D721Med (cell line): ENCODE measurements at regions not wholly inside any gene's neighbourhood (a gene's known extent, or its start where the extent isn't known, plus 50 kb on each side); places are given as distances from the start of the nearest gene placed in this dataset.
"Not testable (repeated sequence)": the region's sequence is repeated elsewhere in the genome, so short reads cannot be mapped to it uniquely, and the experiment has no call there.

Experiments
- DNase-seq: peaks from one replicate; pipeline ENCODE4 v3.0.0; 2011; ENCODE audit warnings: low spot score; ENCODE audit not compliant: insufficient read length
- FAIRE-seq: peaks from 2 replicates; lab custom pipeline; 2011; peaks lifted over from hg19 to GRCh38; lab: Jason Lieb, UNC
- CTCF ChIP-seq: IDR thresholded peaks from 2 replicates; pipeline ENCODE4 v1.5.1; 2012; ENCODE audit warnings: mild to moderate bottlenecking, control low read depth; ENCODE audit not compliant: insufficient read depth; ENCODE audit errors: missing control alignments

GRCh38 chr1:91098299-91098906 lies 76.6 kb upstream of the ZNF644 start:
- no peak for FAIRE-seq
- TF ChIP-seq CTCF: no peak
- no peak for DNase-seq

DNA sequence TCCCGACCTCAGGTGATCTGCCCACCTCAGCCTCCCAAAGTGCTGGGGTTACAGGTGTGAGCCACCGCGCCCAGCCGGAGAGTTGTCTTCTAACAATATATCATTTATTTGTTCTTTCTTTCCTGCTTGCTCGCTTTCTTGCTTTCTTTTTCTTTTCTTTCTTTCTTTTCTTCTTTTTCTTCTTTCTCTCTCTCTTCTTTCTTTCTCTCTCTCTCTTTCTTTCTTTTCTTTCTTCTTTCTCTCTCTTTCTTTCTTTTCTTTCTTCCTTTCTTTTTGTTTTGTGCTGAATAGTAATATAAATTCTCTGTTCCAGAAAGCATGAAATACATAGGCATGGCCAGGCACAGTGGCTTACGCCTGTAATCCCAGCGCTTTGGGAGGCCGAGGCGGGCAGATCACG lies 73.5 kb upstream of the ZNF644 start:
- not testable (repeated sequence) for DNase-seq, FAIRE-seq

GRCh38 chr1:91092503-91092902 lies 70.7 kb upstream of the ZNF644 start:
- FAIRE-seq (no peak), DNase-seq (no peak)
- no peak for TF ChIP-seq CTCF

- TF ChIP-seq CTCF: no peak
- DNase-seq (no peak), FAIRE-seq (no peak)
Observed at GRCh38 chr1:91091812-91092211, 70.0 kb upstream of the ZNF644 start.

DNA sequence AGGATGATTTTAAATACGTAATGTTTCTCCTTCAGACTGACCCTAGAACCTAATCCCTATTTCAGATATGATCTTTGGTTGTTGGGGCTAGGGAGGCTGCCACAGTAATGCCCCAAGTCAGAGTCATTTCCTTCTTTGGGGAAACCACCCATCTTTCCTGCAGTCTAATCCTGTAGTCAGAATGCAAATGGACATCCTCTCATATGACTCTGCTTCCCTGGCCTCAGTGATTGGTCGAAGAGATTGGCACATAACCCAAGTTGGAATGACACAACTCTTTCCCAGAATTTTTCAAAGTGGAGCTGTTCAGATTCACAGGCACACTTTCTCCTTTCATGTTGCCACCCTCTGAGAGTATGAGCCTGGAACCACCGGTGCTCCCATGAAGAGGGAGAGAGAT lies 58.8 kb upstream of the ZNF644 start:
- FAIRE-seq: no peak

GRCh38 chr1:91078859-91079258 lies 57.0 kb upstream of the ZNF644 start:
- no peak for DNase-seq
- no peak for FAIRE-seq
- no peak for TF ChIP-seq CTCF

More for the DNA sequence above, 58.8 kb upstream of the ZNF644 start:
- DNase-seq: no peak
- no peak for TF ChIP-seq CTCF

GRCh38 chr1:91076834-91077233 lies 55.0 kb upstream of the ZNF644 start:
- DNase-seq (no peak), FAIRE-seq (no peak)
- no peak for TF ChIP-seq CTCF
